IPS-20b (cell line): ENCODE measurements at regions not wholly inside any gene's neighbourhood (a gene's known extent, or its start where the extent isn't known, plus 50 kb on each side); places are given as distances from the start of the nearest gene placed in this dataset.
"Not testable (repeated sequence)": the region's sequence is repeated elsewhere in the genome, so short reads cannot be mapped to it uniquely, and the experiment has no call there.

Experiments used
- H3K27ac ChIP-seq: one replicate; pipeline ENCODE4 v1.5.1; 2013; ENCODE audit warnings: low read length
- H3K27me3 ChIP-seq: 2 replicates; pipeline ENCODE4 v1.6.1; 2013; ENCODE audit warnings: mild to moderate bottlenecking, low read length, inconsistent platforms; ENCODE audit not compliant: insufficient read depth
- H3K36me3 ChIP-seq: 2 replicates; pipeline ENCODE4 v1.6.1; 2013; ENCODE audit warnings: low read depth, mild to moderate bottlenecking, inconsistent platforms, low read length, moderate library complexity; ENCODE audit not compliant: insufficient read depth
- H3K4me1 ChIP-seq: 2 replicates; pipeline ENCODE4 v1.6.1; 2013; ENCODE audit warnings: mild to moderate bottlenecking, control low read depth, inconsistent platforms, low read length, moderate library complexity; ENCODE audit not compliant: insufficient read depth
- H3K4me3 ChIP-seq: 2 replicates; pipeline ENCODE4 v1.5.1; 2013; ENCODE audit warnings: mild to moderate bottlenecking, low read length, inconsistent platforms
- H3K9ac ChIP-seq: 2 replicates; pipeline ENCODE4 v1.6.1; 2013; ENCODE audit warnings: low read depth, mild to moderate bottlenecking, inconsistent platforms, low read length, moderate library complexity
- H3K9me3 ChIP-seq: 2 replicates; pipeline ENCODE4 v1.6.1; 2013; ENCODE audit warnings: mild to moderate bottlenecking, low read depth, low read length, inconsistent platforms; ENCODE audit not compliant: insufficient read depth

DNA sequence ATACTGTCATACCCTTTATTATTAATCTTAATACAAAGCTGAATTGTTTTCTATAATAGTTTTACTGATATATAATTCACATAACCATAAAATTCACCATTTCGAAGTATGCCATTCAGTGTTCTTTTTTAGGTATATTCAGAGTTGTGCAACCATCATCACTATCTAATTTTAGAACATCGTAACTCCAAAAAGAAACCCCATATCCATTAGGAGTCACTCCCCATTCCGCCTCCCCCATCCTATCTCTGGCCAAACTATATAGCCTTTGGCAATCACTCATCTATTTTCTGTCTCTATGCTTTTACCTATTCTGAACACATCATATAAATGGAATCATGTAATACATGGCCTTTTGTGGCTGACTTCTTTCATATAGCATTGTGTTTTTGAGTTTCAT, 169.7 kb upstream of the GALNT15 start:
- Histone ChIP-seq H3K36me3 (no peaks in the 10 kb centered on the region), H3K9me3 (peaks cover 8% of the 10 kb centered on the region), H3K4me1 (no peaks in the 10 kb centered on the region), H3K27me3 (no peaks in the 10 kb centered on the region), H3K27ac (no peak overlapping the region), H3K4me3 (no peak overlapping the region), H3K9ac (no peak overlapping the region)

DNA sequence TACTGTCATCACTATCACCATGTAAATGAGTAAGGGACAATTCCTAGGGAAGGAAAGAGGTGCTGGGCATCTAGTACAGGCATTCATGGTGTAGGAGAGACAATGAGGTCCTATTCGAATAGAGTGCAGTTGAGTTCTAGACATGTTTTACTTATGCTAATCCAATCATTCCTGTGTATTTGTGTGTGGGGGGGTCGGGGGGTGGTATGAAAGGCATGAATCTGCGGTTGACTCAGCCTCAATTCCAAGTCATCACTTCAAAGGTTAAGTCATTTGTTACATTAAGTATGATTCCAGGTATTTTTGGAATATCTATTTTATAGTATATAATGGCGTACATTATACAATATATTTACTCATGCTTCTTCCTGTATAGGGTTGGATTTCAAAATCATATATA, 163.1 kb upstream of the GALNT15 start:
- Histone ChIP-seq H3K27ac (no peak overlapping the region), H3K4me3 (no peak overlapping the region), H3K9ac (no peak overlapping the region), H3K9me3 (peaks cover 8% of the 10 kb centered on the region), H3K4me1 (no peaks in the 10 kb centered on the region), H3K36me3 (no peaks in the 10 kb centered on the region), H3K27me3 (no peaks in the 10 kb centered on the region)

DNA sequence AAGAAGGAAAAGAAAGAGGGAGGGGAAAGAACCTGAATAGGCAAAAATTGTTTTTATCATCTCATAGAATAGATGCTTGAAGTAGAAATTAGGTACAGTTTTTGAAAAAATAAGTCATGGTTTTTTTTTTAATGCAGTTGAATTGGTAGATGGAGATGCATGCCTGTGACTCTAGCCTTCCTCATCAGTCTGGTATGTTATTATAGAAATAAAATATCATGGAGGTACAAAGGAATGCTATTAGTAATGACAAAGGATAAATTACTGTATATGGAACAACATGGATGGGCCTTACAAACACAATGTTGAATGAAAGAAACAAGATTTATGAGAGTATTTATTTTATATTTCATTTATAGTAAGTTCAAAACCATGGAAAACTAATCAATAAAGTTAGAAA, 162.4 kb upstream of the GALNT15 start:
- Histone ChIP-seq H3K9me3 (peaks cover 8% of the 10 kb centered on the region), H3K4me3 (no peak overlapping the region), H3K36me3 (no peaks in the 10 kb centered on the region), H3K9ac (no peak overlapping the region), H3K4me1 (no peaks in the 10 kb centered on the region), H3K27me3 (no peaks in the 10 kb centered on the region), H3K27ac (no peak overlapping the region)

DNA sequence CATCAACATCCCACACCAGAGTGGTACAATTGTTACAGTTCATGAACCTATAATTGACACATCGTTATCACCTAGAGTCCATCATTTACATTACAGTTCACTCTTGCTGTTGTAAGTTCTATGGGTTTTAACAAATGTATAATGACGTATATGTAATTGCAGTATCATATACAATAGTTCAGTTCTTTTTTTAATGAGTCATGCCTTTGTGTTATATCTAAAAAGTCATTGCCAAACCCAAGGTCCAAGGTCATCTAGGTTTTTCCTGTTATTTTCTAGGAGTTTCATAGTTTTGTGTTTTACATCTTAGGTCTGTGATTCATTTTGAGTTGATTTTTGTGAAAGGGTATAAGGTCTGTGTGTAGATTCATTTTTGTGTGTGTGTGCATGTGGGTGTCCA, 160.9 kb upstream of the GALNT15 start:
- Histone ChIP-seq H3K4me1 (no peaks in the 10 kb centered on the region), H3K27me3 (no peaks in the 10 kb centered on the region), H3K36me3 (no peaks in the 10 kb centered on the region), H3K4me3 (no peak overlapping the region), H3K27ac (no peak overlapping the region), H3K9me3 (no peaks in the 10 kb centered on the region; the same call in 1 of the 2 replicates), H3K9ac (no peak overlapping the region)

DNA sequence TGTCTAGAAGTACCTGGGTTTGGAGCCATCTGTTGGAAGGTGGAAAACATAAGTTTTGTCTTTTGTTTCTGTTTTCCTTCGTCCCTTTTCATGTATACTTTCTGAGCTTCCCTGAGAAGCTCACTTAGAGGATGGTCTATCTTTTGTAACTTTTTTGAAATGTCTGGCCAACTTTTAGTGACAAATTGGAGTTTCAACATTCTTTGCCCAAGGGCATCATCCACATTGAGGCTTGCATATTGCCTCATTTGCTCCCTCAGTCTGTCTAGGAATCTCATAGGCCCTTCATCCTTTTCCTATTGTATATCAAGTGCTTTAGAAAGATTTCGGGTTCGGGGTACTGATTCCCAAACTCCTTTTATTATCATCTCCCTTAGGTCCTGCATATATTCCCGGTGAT, 152.7 kb upstream of the GALNT15 start:
- H3K27ac ChIP-seq, H3K9me3 ChIP-seq, H3K4me1 ChIP-seq, H3K9ac ChIP-seq, H3K36me3 ChIP-seq, H3K27me3 ChIP-seq, H3K4me3 ChIP-seq: not testable (repeated sequence)

DNA sequence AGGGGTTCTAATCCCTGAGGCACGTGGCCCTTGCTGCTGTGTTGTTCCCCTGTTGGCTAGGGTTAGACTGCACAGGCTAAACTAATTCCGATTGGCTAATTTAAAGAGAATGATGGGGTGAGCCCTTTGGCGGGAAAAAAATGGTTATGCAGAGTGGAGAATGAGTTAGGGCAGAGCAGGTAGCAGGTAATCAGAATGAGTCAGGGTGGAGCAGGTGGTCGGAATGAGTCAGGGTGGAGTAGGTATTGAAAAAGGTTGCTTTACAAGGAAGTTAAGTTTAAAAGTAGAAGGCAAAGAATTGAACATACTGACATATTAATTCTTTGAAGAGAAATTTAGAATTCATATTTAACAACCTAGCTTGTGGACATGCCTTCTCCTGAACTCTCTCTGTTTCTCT, 150.6 kb upstream of the GALNT15 start:
- not testable (repeated sequence) for H3K4me3 ChIP-seq, H3K27me3 ChIP-seq, H3K4me1 ChIP-seq, H3K27ac ChIP-seq, H3K36me3 ChIP-seq, H3K9ac ChIP-seq, H3K9me3 ChIP-seq

DNA sequence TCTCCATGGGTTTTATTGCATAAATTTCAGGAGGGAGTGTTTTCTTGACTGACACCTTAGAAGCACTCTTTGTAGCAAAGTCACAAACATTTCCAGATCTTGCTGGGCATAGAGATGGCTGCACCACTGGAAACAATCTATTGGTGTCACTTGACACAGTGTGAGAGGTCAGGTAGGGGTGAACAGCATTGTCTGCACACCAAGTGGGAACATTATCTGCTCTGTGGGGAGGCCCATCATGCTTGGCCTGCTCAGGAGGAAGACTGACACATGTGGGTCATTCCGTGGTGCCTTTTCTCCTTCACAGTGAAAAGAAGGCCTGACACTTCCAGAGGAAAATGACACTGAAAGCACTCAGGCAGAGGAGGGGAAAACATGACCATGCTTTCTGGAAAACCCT, 149.9 kb upstream of the GALNT15 start:
- no peak overlapping the region for H3K9ac ChIP-seq
- no peaks in the 10 kb centered on the region for H3K9me3 ChIP-seq
- H3K27ac ChIP-seq, result no peak overlapping the region
- H3K4me1 ChIP-seq, result no peaks in the 10 kb centered on the region
- H3K4me3 ChIP-seq, result no peak overlapping the region
- H3K36me3 ChIP-seq, result no peaks in the 10 kb centered on the region
- no peaks in the 10 kb centered on the region for H3K27me3 ChIP-seq

DNA sequence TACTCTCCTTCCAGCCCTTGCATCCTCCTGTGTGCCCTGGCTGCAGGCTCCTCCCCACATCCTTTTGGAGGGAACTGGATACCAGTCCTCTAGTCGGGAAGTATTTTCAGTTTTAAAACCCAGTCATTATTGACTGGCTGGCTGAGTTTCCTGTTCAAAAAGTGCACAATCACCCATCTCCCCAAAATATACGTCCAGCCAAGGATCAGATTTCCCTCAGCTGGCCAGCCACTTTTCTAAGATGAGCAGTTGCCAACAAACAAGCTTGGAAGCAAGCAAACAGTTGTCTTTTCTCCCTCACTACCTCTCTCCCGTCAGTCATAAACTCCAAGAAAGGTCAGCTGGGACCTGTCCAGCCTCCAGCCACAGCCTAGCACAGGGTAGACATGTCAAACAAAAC, 147.7 kb upstream of the GALNT15 start:
- Histone ChIP-seq H3K9me3 (no peaks in the 10 kb centered on the region), H3K4me3 (no peak overlapping the region), H3K27me3 (no peaks in the 10 kb centered on the region), H3K36me3 (no peaks in the 10 kb centered on the region), H3K4me1 (no peaks in the 10 kb centered on the region), H3K9ac (no peak overlapping the region), H3K27ac (no peak overlapping the region)

DNA sequence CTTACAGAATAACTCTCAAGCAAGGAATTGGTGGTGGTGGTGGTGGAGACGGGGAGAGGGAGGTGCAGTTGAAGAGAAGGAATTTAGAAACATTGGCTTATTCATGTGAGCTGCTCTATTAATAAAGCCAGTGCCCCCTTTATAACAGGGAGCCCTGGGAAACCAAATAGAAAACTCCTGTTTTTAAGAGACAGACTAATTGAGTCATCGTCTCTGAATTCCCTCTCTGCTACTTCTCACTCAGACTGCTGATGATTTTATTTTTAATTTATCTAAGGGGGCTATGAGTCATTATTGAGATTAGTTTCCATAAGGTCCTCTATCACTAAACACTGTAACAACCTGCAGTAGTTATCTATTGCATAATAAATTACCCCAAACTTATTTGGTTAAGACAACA, 145.9 kb upstream of the GALNT15 start:
- Histone ChIP-seq H3K27me3 (no peaks in the 10 kb centered on the region), H3K27ac (no peak overlapping the region), H3K4me1 (no peaks in the 10 kb centered on the region), H3K36me3 (no peaks in the 10 kb centered on the region), H3K9ac (no peak overlapping the region), H3K9me3 (no peaks in the 10 kb centered on the region), H3K4me3 (no peak overlapping the region)

DNA sequence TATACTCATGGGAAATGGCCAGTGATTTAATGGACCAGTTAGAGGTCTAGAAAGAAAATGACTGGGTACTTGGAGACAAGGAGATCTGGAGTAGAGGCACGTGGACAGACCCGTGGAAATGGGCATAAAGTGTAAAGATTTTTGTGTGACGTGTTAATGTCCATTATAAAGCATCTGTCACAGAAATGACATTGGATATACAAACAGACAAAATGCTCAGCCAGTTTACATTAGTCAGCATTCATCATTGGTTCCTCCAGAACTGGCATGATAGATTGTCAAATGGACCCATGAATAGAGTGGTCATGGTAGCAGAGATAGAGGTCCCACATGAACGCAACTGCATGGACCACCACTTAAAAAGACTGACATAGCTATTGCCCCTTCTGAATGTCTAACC, 144.1 kb upstream of the GALNT15 start:
- H3K27ac ChIP-seq, result no peak overlapping the region
- no peaks in the 10 kb centered on the region for H3K36me3 ChIP-seq
- H3K9ac ChIP-seq, result no peak overlapping the region
- no peaks in the 10 kb centered on the region for H3K27me3 ChIP-seq
- no peaks in the 10 kb centered on the region for H3K9me3 ChIP-seq
- no peaks in the 10 kb centered on the region; the same call in 1 of the 2 replicates for H3K4me1 ChIP-seq
- no peak overlapping the region for H3K4me3 ChIP-seq

DNA sequence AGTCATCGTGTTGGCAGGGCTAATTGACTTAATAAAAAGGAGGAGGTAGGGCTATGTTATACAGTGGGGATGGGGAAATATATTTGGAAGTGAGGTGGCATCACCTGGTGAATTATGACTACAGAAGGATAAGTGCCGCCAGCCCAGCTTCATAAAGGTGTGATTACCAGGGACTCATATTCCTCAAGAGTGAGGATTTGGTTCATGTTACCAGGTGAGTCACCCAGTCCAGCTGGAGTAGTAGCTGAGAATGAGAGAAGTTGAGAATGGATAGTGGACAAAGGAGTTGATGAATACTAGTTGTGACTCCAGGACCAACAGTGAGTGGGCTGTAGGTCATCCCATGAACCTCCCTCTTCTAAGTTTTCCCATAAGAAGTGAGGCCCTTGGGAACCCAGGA, 143.0 kb upstream of the GALNT15 start:
- no peaks in the 10 kb centered on the region for H3K36me3 ChIP-seq
- no peak overlapping the region for H3K27ac ChIP-seq
- no peak overlapping the region for H3K4me3 ChIP-seq
- no peaks in the 10 kb centered on the region for H3K9me3 ChIP-seq
- no peak overlapping the region for H3K9ac ChIP-seq
- H3K27me3 ChIP-seq, result no peaks in the 10 kb centered on the region
- no peaks in the 10 kb centered on the region; the same call in 1 of the 2 replicates for H3K4me1 ChIP-seq

DNA sequence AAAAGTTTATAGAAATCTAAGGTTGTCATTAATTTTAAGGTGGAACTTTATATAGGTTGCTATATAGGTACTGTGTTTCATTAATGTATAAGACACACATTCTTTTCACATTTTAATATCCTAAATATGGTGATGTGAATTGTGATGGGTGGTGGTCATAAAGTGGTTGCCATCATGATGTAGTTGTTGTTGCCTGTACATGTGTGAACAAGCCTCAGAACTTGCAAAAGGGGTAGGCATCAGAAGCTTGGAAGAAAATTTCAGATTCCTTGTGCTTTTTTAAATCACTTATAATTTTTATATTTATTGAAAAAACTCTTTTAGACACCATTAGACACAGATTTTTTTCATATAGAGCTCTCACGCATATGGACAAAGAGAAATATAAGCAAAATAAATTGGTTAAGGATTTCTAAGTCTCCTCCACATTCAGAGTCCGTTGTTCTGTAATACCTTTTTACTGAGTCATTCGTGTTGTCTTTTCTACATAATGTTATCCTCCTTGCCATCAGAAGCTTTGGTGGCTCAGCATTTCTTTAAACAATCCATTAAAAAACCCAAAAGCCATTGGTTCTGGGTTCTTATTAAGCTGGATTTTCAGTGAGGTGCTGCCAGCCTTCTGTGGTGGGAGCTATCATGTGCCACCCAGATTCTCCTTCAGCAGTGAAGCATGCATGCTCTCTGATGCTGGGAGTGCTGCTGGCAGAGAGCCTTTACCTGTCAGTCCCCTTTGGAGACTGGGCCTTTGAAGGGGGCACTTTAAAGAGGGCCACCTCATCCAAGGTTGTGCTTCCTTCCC, 140.4 kb upstream of the GALNT15 start:
- Histone ChIP-seq H3K27ac (no peak overlapping the region), H3K9me3 (no peaks in the 10 kb centered on the region), H3K9ac (no peak overlapping the region), H3K36me3 (no peaks in the 10 kb centered on the region), H3K27me3 (no peaks in the 10 kb centered on the region), H3K4me3 (no peak overlapping the region), H3K4me1 (no peaks in the 10 kb centered on the region; the same call in 1 of the 2 replicates)
